ENCODE measurements at regions not wholly inside any gene's neighbourhood (a gene's known extent, or its start where the extent isn't known, plus 50 kb on each side); places are given as distances from the start of the nearest gene placed in this dataset.
"Not testable (repeated sequence)": the region's sequence is repeated elsewhere in the genome, so short reads cannot be mapped to it uniquely, and the experiment has no call there.

DNA sequence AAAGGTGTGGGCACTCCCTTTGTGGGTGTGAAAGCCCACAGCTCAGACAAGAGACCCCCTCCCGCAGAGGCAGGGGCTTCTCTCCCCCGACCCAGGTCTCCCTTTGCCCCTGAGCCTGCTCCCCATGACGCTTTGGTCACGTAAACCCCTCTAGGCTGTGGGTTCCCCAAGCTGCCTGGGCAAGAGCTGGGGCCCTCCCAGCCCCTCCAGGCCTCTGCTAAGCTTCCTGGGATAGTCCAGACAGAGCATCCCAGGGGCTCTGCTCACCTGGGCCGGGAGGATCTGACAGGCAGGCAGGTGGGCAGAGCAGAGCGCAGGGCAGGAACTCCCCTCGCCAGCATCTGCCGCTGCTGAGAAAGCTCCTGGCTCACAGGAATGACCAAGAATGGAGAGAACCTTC, 177.3 kb downstream of the BANP start:
- Histone ChIP-seq H3K4me3 (no peak overlapping the region), H3K27me3 (no peaks in the 10 kb centered on the region), H3K27ac (no peak overlapping the region), H3K9me3 (no peaks in the 10 kb centered on the region), H3K36me3 (no peaks in the 10 kb centered on the region), H3K4me1 (no peaks in the 10 kb centered on the region)
- ATAC-seq (peak in 1 of 4 donors; percentile 29), DNase-seq (peak in 1 of 5 donors; percentile 39)
- TF ChIP-seq POLR2A (IDR thresholded peaks at IDR 0.05), result no peak
- TF ChIP-seq, protein P1, sequence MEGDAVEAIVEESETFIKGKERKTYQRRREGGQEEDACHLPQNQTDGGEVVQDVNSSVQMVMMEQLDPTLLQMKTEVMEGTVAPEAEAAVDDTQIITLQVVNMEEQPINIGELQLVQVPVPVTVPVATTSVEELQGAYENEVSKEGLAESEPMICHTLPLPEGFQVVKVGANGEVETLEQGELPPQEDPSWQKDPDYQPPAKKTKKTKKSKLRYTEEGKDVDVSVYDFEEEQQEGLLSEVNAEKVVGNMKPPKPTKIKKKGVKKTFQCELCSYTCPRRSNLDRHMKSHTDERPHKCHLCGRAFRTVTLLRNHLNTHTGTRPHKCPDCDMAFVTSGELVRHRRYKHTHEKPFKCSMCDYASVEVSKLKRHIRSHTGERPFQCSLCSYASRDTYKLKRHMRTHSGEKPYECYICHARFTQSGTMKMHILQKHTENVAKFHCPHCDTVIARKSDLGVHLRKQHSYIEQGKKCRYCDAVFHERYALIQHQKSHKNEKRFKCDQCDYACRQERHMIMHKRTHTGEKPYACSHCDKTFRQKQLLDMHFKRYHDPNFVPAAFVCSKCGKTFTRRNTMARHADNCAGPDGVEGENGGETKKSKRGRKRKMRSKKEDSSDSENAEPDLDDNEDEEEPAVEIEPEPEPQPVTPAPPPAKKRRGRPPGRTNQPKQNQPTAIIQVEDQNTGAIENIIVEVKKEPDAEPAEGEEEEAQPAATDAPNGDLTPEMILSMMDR (IDR thresholded peaks at IDR 0.05), result no peak
- WGBS, 4 donors, result 89 to 93% (median 91%) methylated on average over 7 to 8 of the region's 8 CpGs
- intact Hi-C loops (cut with DNase I), result no loop called here

DNA sequence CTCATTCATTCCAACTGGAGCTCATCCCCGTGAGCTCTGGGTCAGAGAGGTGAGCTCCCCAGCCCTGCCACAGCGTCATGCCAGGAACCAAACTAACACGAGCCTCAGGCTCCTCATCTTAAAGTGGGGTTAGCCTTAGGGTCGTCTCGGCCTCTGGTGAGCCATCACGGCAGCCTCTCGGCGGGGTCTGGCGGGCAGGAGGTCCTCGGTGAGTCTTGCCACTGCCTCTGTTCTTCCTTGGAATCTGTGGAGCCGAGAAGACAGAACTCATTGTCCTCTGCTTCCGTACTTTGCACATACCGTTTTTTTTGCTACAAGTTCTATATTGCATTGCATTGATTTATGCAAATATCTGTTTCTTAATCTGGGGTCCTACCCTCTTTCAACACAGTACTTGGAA, 177.9 kb downstream of the BANP start:
- H3K9me3 ChIP-seq; H3K4me1 ChIP-seq; intact Hi-C loops (cut with DNase I); ATAC-seq; H3K27ac ChIP-seq; H3K36me3 ChIP-seq; H3K27me3 ChIP-seq; H3K4me3 ChIP-seq: not testable (repeated sequence)
- DNase-seq, result peak in 1 of 5 donors; percentile 10
- WGBS, 4 donors, result 78 to 87% (median 85%) methylated on average over 13 of the region's 13 CpGs

DNA sequence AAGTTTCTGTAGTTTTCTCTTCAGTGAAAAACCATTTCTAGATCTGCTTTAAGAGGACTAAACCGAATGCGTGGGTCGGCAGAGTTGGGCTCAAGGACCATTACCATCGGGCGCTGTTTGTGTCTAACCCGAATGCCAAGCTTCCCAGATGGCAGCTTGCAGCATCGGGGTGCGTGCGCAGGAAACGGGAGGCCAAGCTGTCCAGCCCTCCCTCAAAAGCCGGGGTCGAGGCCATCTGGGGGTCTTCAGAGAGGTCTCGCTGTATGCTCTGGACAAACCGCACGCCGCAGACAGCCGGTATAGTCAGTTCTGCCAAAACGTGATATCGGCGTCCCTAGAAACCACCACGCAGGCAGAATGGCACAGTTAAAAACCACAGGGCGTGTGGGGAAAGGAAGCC, 178.8 kb downstream of the BANP start:
- DNase-seq, result no peak
- H3K36me3 ChIP-seq, result no peaks in the 10 kb centered on the region
- H3K4me1 ChIP-seq, result no peaks in the 10 kb centered on the region
- intact Hi-C loops (cut with DNase I), result no loop called here
- WGBS, 4 donors, result 87 to 90% (median 89%) methylated on average over 22 of the region's 22 CpGs
- no peak overlapping the region for H3K4me3 ChIP-seq
- no peaks in the 10 kb centered on the region for H3K27me3 ChIP-seq
- no peak overlapping the region for H3K27ac ChIP-seq
- TF ChIP-seq POLR2A (IDR thresholded peaks at IDR 0.05), result no peak
- TF ChIP-seq, protein P1 (IDR thresholded peaks at IDR 0.05), result no peak
- H3K9me3 ChIP-seq, result no peaks in the 10 kb centered on the region
- ATAC-seq, result no peak

DNA sequence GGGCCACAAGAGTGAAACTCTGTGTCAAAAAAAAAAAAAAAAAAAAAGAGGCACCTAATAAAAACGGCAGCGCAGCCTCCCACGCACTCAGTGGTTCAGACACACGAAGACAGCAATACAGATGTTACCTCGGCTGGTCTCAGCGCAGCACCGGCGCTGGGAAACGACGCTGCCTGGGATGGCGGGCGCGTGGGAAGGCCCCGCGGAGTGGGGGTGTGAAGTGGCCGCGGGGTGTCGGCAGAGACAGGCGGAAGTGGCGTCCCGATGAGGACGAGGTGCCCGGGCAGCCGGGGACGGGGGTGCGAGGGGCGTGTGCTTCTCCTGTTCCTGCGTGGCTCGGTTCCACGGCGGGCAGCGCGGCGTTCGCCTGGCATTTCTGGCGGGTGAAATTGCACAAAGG, 179.4 kb downstream of the BANP start:
- Histone ChIP-seq H3K36me3 (no peaks in the 10 kb centered on the region), H3K4me3 (no peak overlapping the region), H3K9me3 (no peaks in the 10 kb centered on the region), H3K27me3 (no peaks in the 10 kb centered on the region), H3K4me1 (no peaks in the 10 kb centered on the region), H3K27ac (no peak overlapping the region)
- WGBS, 4 donors, result 90 to 93% (median 92%) methylated on average over 36 of the region's 36 CpGs
- intact Hi-C loops (cut with DNase I), result no loop called here
- DNase-seq (no peak), ATAC-seq (no peak)
- TF ChIP-seq POLR2A (IDR thresholded peaks at IDR 0.05), result no peak
- TF ChIP-seq, protein P1 (IDR thresholded peaks at IDR 0.05), result no peak

DNA sequence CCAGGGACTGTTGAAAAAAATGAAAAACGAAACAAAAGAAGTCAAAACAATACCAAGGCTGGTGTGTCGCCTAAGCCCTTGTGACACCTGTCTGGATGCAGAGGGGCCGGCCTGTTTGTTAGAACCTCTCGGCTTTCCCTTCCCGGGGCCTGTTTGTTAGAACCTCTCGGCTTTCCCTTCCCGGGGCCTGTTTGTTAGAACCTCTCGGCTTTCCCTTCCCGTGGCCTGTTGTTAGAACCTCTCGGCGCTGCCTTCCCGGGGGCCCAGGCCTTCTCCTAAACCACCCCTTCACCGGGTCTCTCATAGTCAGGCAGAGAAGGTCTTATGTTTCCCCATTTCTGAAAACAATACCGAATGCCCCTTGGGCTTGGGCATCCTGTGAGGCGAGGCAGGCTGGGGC, 180.0 kb downstream of the BANP start:
- Histone ChIP-seq H3K4me3 (no peak overlapping the region), H3K9me3 (no peaks in the 10 kb centered on the region), H3K36me3 (no peaks in the 10 kb centered on the region), H3K27ac (no peak overlapping the region), H3K4me1 (no peaks in the 10 kb centered on the region), H3K27me3 (no peaks in the 10 kb centered on the region)
- TF ChIP-seq, protein P1 (IDR thresholded peaks at IDR 0.05), result no peak
- no peak for TF ChIP-seq POLR2A (IDR thresholded peaks at IDR 0.05)
- 74 to 83% (median 79%) methylated on average over 15 of the region's 15 CpGs for WGBS, 4 donors
- intact Hi-C loops (cut with DNase I), result no loop called here
- DNase-seq (peak in 1 of 5 donors; percentile 57), ATAC-seq (no peak)
